D721Med (cell line): ENCODE measurements at regions not wholly inside any gene's neighbourhood (a gene's known extent, or its start where the extent isn't known, plus 50 kb on each side); places are given as distances from the start of the nearest gene placed in this dataset.
"Not testable (repeated sequence)": the region's sequence is repeated elsewhere in the genome, so short reads cannot be mapped to it uniquely, and the experiment has no call there.

Source experiments
- DNase-seq: peaks from one replicate; pipeline ENCODE4 v3.0.0; 2011; ENCODE audit warnings: low spot score; ENCODE audit not compliant: insufficient read length
- FAIRE-seq: peaks from 2 replicates; lab custom pipeline; 2011; peaks lifted over from hg19 to GRCh38; lab: Jason Lieb, UNC
- CTCF ChIP-seq: IDR thresholded peaks from 2 replicates; pipeline ENCODE4 v1.5.1; 2012; ENCODE audit warnings: mild to moderate bottlenecking, control low read depth; ENCODE audit not compliant: insufficient read depth; ENCODE audit errors: missing control alignments

- no peak for TF ChIP-seq CTCF
- FAIRE-seq: no peak
- DNase-seq: no peak
Observed at GRCh38 chr2:198545411-198545810, 741.0 kb downstream of the PLCL1 start.

GRCh38 chr2:198544461-198544860, 740.1 kb downstream of the PLCL1 start:
- FAIRE-seq (no peak), DNase-seq (no peak)
- TF ChIP-seq CTCF: no peak

- FAIRE-seq (no peak), DNase-seq (no peak)
- TF ChIP-seq CTCF: no peak
Observed at GRCh38 chr2:198534756-198535155, 730.4 kb downstream of the PLCL1 start.

GRCh38 chr2:198525211-198525969, 721.0 kb downstream of the PLCL1 start:
- no peak for FAIRE-seq
- TF ChIP-seq CTCF: no peak
- DNase-seq: no peak

GRCh38 chr2:198523710-198524109, 719.3 kb downstream of the PLCL1 start:
- DNase-seq (no peak), FAIRE-seq (no peak)
- TF ChIP-seq CTCF: no peak

GRCh38 chr2:198518935-198519334, 714.5 kb downstream of the PLCL1 start:
- no peak for TF ChIP-seq CTCF
- DNase-seq (no peak), FAIRE-seq (no peak)

GRCh38 chr2:198517976-198518375, 713.6 kb downstream of the PLCL1 start:
- DNase-seq (no peak), FAIRE-seq (no peak)
- no peak for TF ChIP-seq CTCF

- FAIRE-seq, DNase-seq: not testable (repeated sequence)
Observed at GRCh38 chr2:198508610-198509009, 704.2 kb downstream of the PLCL1 start.
